SK-N-SH treated with all-trans-retinoic acid at 6 μM for 48 hours (cell line): ENCODE measurements at regions not wholly inside any gene's neighbourhood (a gene's known extent, or its start where the extent isn't known, plus 50 kb on each side); places are given as distances from the start of the nearest gene placed in this dataset.

Source experiments
- ATAC-seq: fragments of 200-7000 bp; cut with Tn5 transposase; 3 replicates; pipeline ENCODE4 v1.9.1; 2020; ENCODE audit warnings: mild to moderate bottlenecking, moderate library complexity
- ARNTL ChIP-seq: fragments of 450-650 bp; formaldehyde crosslinking; IDR thresholded peaks from 2 replicates; pipeline ENCODE4 v1.5.0; 2020; ENCODE audit warnings: low read depth, mild to moderate bottlenecking, moderate library complexity, borderline replicate concordance
- CREB5 ChIP-seq: fragments of 250-450 bp; sonication (Bioruptor Pico); IDR thresholded peaks from 2 replicates; pipeline ENCODE4 v1.5.1; 2020; ENCODE audit warnings: low read depth, mild to moderate bottlenecking, moderate library complexity
- GLIS3 ChIP-seq: fragments of 250-450 bp; sonication (Bioruptor Pico); IDR thresholded peaks from 2 replicates; pipeline ENCODE4 v1.5.0; 2020; ENCODE audit warnings: mild to moderate bottlenecking, moderate library complexity
- OSR1 ChIP-seq: fragments of 250-450 bp; sonication (Bioruptor Pico); IDR thresholded peaks from 2 replicates; pipeline ENCODE4 v1.8.0; 2022; ENCODE audit warnings: moderate library complexity, mild to moderate bottlenecking, inconsistent platforms
- PATZ1 ChIP-seq: fragments of 250-450 bp; sonication (Bioruptor Pico); IDR thresholded peaks from 2 replicates; pipeline ENCODE4 v1.8.0; 2020; ENCODE audit warnings: mild to moderate bottlenecking, moderate library complexity, borderline replicate concordance
- PPARA ChIP-seq: fragments of 250-450 bp; sonication (Bioruptor Pico); IDR thresholded peaks from 2 replicates; pipeline ENCODE4 v1.5.0; 2020; ENCODE audit warnings: mild to moderate bottlenecking, borderline replicate concordance
- SNAI2 ChIP-seq: fragments of 250-450 bp; sonication (Bioruptor Pico); IDR thresholded peaks from 2 replicates; pipeline ENCODE4 v1.5.0; 2020; ENCODE audit warnings: mild to moderate bottlenecking, moderate library complexity
- TCF4 ChIP-seq: fragments of 250-450 bp; sonication (Bioruptor Pico); IDR thresholded peaks from 2 replicates; pipeline ENCODE4 v1.8.0; 2021; ENCODE audit warnings: mild to moderate bottlenecking, moderate library complexity, borderline replicate concordance
- TOX ChIP-seq: fragments of 250-450 bp; sonication (Bioruptor Pico); IDR thresholded peaks from 2 replicates; pipeline ENCODE4 v1.8.0; 2021; ENCODE audit warnings: mild to moderate bottlenecking, moderate library complexity, borderline replicate concordance
- ZC3H10 ChIP-seq: fragments of 250-450 bp; sonication (Bioruptor Pico); IDR thresholded peaks from 2 replicates; pipeline ENCODE4 v1.5.1; 2021; ENCODE audit warnings: mild to moderate bottlenecking, moderate library complexity
- ZNF70 ChIP-seq: fragments of 450-650 bp; formaldehyde crosslinking; IDR thresholded peaks from 2 replicates; pipeline ENCODE4 v1.5.0; 2020; ENCODE audit warnings: mild to moderate bottlenecking, moderate library complexity
- TF ChIP-seq, protein P1 (sequence below): fragments of 250-450 bp; sonication (Bioruptor Pico); IDR thresholded peaks from 2 replicates; pipeline ENCODE4 v1.5.0; 2020; ENCODE audit warnings: mild to moderate bottlenecking, moderate library complexity
- TF ChIP-seq, protein P2 (sequence below): fragments of 250-450 bp; sonication (Bioruptor Pico); IDR thresholded peaks from 2 replicates; pipeline ENCODE4 v1.5.1; 2021; ENCODE audit warnings: mild to moderate bottlenecking, moderate library complexity

- no peak for TF ChIP-seq OSR1 (CRISPR knock-in tag)
- TF ChIP-seq ARNTL (CRISPR knock-in tag), result no peak
- no peak for TF ChIP-seq CREB5
- no peak for TF ChIP-seq ZC3H10 (CRISPR knock-in tag)
- TF ChIP-seq PATZ1 (CRISPR knock-in tag), result no peak
- no peak for TF ChIP-seq SNAI2 (CRISPR knock-in tag)
- ATAC-seq, result no peak
These were observed 76.6 kb downstream of the HSPA13 start for GRCh38 chr21:14306126-14306907.

DNA sequence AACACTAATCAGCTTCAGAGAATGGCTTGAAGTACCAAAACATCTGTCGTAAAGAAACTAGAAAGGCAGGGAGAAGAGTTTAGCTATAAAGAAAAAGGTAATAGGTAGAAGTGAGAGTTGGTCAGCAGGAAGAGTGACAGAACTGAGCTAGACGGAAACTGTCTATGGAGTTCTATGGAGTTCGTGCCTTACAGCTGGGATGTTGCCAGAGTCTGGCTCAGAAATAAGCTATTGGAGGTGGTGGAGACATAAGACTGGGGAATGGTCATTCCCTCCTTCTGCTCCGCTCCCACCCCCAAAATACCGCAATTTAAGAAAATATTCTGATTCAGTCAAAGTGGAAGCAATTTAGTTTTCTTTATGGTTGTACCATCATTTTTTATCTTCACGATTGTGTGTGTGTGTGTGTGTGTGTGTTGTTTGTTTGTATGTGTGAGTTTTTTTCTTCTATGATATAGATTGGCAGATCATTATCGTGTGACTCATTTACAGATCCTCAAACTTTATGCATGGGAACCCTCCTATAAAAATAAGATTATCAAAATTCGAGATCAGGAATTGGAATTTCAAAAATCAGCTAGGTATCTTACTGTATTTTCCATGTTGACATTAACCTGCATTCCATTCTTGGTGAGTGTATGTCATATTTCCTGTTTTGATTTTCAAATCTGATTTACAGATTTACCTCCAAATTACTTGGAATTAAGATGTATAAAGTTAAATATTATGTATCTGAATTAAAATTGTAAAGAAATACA, 79.0 kb downstream of the HSPA13 start:
- no peak for ATAC-seq
- no peak for TF ChIP-seq GLIS3 (CRISPR knock-in tag)
- no peak for TF ChIP-seq TCF4 (CRISPR knock-in tag)
- TF ChIP-seq ZNF70 (CRISPR knock-in tag), result no peak
- TF ChIP-seq TOX (CRISPR knock-in tag), result no peak
- no peak for TF ChIP-seq OSR1 (CRISPR knock-in tag)

DNA sequence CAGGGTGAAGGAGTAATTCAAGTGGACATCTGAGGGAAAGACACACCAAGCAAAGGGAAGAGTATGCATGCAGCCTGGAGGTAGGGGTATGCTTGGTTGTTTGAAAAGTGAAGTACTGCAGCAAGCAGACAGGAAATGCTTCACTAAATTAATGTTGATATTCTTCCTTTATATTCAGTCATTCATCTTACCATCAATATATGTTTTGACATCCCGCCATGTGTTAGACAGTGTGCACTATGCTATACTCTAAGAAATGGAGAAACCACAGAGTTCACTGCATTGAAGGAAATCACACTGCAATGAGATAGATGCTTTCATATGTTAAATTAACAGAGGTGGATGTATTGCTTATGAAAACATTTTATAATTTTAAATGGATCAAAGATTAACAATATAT, 82.9 kb downstream of the HSPA13 start:
- ATAC-seq, result no peak

More for the DNA sequence above, 82.9 kb downstream of the HSPA13 start:
- TF ChIP-seq TOX (CRISPR knock-in tag), result no peak
- no peak for TF ChIP-seq CREB5
- TF ChIP-seq, protein P1, sequence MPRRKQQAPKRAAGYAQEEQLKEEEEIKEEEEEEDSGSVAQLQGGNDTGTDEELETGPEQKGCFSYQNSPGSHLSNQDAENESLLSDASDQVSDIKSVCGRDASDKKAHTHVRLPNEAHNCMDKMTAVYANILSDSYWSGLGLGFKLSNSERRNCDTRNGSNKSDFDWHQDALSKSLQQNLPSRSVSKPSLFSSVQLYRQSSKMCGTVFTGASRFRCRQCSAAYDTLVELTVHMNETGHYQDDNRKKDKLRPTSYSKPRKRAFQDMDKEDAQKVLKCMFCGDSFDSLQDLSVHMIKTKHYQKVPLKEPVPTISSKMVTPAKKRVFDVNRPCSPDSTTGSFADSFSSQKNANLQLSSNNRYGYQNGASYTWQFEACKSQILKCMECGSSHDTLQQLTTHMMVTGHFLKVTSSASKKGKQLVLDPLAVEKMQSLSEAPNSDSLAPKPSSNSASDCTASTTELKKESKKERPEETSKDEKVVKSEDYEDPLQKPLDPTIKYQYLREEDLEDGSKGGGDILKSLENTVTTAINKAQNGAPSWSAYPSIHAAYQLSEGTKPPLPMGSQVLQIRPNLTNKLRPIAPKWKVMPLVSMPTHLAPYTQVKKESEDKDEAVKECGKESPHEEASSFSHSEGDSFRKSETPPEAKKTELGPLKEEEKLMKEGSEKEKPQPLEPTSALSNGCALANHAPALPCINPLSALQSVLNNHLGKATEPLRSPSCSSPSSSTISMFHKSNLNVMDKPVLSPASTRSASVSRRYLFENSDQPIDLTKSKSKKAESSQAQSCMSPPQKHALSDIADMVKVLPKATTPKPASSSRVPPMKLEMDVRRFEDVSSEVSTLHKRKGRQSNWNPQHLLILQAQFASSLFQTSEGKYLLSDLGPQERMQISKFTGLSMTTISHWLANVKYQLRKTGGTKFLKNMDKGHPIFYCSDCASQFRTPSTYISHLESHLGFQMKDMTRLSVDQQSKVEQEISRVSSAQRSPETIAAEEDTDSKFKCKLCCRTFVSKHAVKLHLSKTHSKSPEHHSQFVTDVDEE, result no peak
- no peak for TF ChIP-seq PPARA
- no peak for TF ChIP-seq PATZ1 (CRISPR knock-in tag)
- no peak for TF ChIP-seq ARNTL (CRISPR knock-in tag)
- TF ChIP-seq ZNF70 (CRISPR knock-in tag), result no peak
- TF ChIP-seq, protein P2, sequence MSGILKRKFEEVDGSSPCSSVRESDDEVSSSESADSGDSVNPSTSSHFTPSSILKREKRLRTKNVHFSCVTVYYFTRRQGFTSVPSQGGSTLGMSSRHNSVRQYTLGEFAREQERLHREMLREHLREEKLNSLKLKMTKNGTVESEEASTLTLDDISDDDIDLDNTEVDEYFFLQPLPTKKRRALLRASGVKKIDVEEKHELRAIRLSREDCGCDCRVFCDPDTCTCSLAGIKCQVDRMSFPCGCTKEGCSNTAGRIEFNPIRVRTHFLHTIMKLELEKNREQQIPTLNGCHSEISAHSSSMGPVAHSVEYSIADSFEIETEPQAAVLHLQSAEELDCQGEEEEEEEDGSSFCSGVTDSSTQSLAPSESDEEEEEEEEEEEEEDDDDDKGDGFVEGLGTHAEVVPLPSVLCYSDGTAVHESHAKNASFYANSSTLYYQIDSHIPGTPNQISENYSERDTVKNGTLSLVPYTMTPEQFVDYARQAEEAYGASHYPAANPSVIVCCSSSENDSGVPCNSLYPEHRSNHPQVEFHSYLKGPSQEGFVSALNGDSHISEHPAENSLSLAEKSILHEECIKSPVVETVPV (CRISPR knock-in tag), result no peak
- no peak for TF ChIP-seq TCF4 (CRISPR knock-in tag)
